Calu3 (cell line): ENCODE measurements at regions not wholly inside any gene's neighbourhood (a gene's known extent, or its start where the extent isn't known, plus 50 kb on each side); places are given as distances from the start of the nearest gene placed in this dataset.

Experiments used
- BruUV-seq: library from RNA; stranded (reverse); fragments of 400-500 nt; replicated peaks from 2 replicates; lab custom pipeline; 2021; lab: Mats Ljungman, UMichigan
- CTCF ChIA-PET: fragments of 300-600 bp; sonication (Branson Sonifier 250); formaldehyde crosslinking; loops from one replicate; lab custom pipeline; 2022; ENCODE audit warnings: antibody characterized with exemption; lab: Charles Lee
- DNase-seq: peaks from one replicate; pipeline ENCODE4 v3.0.0; 2022
- H3K27ac Mint-ChIP-seq: one replicate; pipeline ENCODE4 v1.8.0; 2022; ENCODE audit warnings: mixed read lengths; ENCODE audit not compliant: unreplicated experiment
- H3K27me3 Mint-ChIP-seq: one replicate; pipeline ENCODE4 v1.8.0; 2022; ENCODE audit warnings: mixed read lengths; ENCODE audit not compliant: unreplicated experiment
- H3K36me3 Mint-ChIP-seq: one replicate; pipeline ENCODE4 v1.8.0; 2022; ENCODE audit warnings: mild to moderate bottlenecking, moderate library complexity, mixed read lengths; ENCODE audit not compliant: insufficient read depth, unreplicated experiment
- H3K4me1 Mint-ChIP-seq: one replicate; pipeline ENCODE4 v1.8.0; 2022; ENCODE audit warnings: mild to moderate bottlenecking, low read depth, mixed read lengths; ENCODE audit not compliant: unreplicated experiment
- H3K4me3 Mint-ChIP-seq: one replicate; pipeline ENCODE4 v1.8.0; 2022; ENCODE audit warnings: mild to moderate bottlenecking, low read depth, moderate library complexity, mixed read lengths; ENCODE audit not compliant: unreplicated experiment
- H3K9me3 Mint-ChIP-seq: one replicate; pipeline ENCODE4 v1.8.0; 2022; ENCODE audit warnings: low read depth, mixed read lengths; ENCODE audit not compliant: unreplicated experiment
- intact Hi-C: fragments of 100-400 bp; cut with micrococcal nuclease; formaldehyde crosslinking; loops from one replicate; pipeline ENCODE4 v1.10.0; 2022; ENCODE audit not compliant: unreplicated experiment
- TF ChIP-seq, protein P1 (sequence below): fragments of 200-600 bp; IDR thresholded peaks from one replicate; pipeline ENCODE4 v1.8.0; 2022; ENCODE audit warnings: antibody characterized with exemption; ENCODE audit not compliant: unreplicated experiment

DNA sequence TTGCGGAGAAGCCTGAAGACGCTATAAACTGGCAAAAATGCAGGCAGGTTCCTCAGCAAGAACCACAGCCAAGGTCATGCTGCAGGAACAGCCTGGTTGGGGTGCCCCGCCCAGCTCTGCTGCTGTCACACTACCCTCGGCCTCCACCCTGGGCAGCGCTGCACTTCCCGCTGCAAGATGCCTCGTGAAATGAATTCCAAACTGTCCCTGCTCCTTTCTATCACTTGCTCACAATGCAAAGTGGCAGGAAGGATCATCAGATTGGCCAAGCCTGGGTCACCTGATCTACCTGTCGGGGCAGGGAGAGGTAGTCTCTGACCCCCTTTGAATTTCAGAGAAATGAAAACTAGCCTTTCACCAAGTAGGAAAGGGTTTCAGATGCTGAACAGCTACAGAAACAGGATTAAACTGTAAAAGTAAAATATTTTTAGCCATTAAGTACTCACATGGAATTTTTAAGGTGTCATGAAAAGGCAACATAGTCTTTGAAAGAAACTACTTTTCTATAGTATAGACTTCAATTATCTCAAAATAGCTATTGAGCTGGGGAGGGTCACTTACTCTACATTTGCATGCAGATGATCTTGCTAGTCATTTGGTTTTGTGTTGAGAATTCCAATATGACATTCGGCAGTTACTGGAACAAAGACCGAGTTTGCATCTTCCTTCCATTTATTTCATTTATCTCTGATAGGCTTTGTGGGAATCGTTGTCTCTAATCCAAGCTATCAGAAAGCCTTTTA, 236.4 kb upstream of the ASCC3 start:
- CTCF ChIA-PET: no interaction called here
- Mint-ChIP-seq H3K9me3 (no peaks in the 10 kb centered on the region), H3K27ac (no peak overlapping the region), H3K4me3 (no peak overlapping the region), H3K36me3 (no peaks in the 10 kb centered on the region), H3K4me1 (no peaks in the 10 kb centered on the region), H3K27me3 (no peaks in the 10 kb centered on the region)
- BruUV-seq: no TSS peak
- peak; percentile 18 for DNase-seq
- intact Hi-C loops: loop anchor here (10.0 kb wide), 2 partner anchors 343 to 1497 kb away; no protein-coding TSS in a partner anchor
- TF ChIP-seq, protein P1, sequence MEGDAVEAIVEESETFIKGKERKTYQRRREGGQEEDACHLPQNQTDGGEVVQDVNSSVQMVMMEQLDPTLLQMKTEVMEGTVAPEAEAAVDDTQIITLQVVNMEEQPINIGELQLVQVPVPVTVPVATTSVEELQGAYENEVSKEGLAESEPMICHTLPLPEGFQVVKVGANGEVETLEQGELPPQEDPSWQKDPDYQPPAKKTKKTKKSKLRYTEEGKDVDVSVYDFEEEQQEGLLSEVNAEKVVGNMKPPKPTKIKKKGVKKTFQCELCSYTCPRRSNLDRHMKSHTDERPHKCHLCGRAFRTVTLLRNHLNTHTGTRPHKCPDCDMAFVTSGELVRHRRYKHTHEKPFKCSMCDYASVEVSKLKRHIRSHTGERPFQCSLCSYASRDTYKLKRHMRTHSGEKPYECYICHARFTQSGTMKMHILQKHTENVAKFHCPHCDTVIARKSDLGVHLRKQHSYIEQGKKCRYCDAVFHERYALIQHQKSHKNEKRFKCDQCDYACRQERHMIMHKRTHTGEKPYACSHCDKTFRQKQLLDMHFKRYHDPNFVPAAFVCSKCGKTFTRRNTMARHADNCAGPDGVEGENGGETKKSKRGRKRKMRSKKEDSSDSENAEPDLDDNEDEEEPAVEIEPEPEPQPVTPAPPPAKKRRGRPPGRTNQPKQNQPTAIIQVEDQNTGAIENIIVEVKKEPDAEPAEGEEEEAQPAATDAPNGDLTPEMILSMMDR: no peak

DNA sequence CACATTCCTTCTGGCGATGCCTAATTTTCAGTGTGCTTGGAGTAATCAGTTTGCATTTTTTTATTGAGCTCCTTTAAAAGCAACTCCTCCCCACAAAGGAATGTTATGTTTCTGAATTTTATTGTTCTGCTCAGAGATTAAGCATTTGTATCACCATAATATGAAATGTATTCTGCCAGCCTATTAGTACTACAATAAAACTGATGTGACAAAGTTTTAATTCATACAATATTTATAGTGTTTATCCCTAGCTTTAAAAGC, 236.9 kb upstream of the ASCC3 start:
- H3K27me3 Mint-ChIP-seq: no peaks in the 10 kb centered on the region
- TF ChIP-seq, protein P1: no peak
- no peaks in the 10 kb centered on the region for H3K9me3 Mint-ChIP-seq
- intact Hi-C loops: loop anchor here (10.0 kb wide), 2 partner anchors 343 to 1497 kb away; no protein-coding TSS in a partner anchor
- no peak for DNase-seq
- no TSS peak for BruUV-seq
- no peaks in the 10 kb centered on the region for H3K36me3 Mint-ChIP-seq
- H3K27ac Mint-ChIP-seq: no peak overlapping the region
- no peaks in the 10 kb centered on the region for H3K4me1 Mint-ChIP-seq
- CTCF ChIA-PET: no interaction called here
- no peak overlapping the region for H3K4me3 Mint-ChIP-seq

DNA sequence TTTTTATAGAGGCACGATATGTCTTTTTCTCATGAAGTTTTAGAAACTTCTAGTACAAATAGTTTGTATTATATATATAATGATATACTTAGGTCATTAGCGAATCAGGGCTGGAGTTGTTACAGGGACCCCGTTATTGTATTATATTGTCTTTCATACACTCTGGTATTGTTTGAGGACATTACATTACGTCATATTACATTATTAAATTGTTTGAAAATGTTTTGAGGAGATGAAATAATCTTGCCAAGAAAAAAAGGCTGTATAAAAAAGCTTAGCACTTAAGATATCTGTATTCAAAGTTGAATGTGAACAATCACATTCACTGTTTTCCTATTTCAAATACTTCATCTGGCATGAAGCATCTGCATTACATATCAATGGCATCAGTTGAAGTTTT, 239.6 kb upstream of the ASCC3 start:
- Mint-ChIP-seq H3K4me1 (no peaks in the 10 kb centered on the region), H3K9me3 (no peaks in the 10 kb centered on the region), H3K4me3 (no peak overlapping the region), H3K27me3 (no peaks in the 10 kb centered on the region), H3K27ac (no peak overlapping the region), H3K36me3 (no peaks in the 10 kb centered on the region)
- CTCF ChIA-PET: no interaction called here
- intact Hi-C loops: no loop called here
- TF ChIP-seq, protein P1: no peak
- no TSS peak for BruUV-seq
- DNase-seq: no peak

DNA sequence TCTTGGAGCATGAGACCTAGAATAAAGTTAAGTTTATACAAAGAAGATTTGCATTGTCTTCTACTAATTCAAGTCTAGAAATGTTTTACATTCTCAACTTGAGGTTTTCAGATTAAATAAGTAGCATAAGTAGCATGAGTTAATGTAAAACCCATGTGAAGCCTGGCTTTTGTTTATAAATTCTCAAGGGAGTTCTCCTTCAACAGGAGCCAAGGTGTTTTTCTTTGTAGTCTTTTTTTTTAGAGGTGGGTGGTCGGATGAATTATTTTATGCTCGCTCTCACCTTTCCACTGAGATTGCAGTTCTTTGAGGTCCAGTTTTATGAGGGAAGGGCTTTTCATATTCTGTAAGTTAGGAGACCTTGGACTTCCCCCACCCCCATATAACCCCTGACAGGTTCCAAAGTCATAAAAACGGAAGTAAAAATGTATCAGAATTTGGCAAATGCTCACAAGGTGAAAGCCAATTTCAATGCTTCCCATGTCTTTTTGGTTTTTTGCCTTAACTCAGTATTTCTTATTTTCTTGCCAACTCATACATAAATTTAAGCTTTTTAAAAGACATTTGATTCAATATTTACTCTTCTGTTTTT, 244.3 kb upstream of the ASCC3 start:
- H3K4me3 Mint-ChIP-seq: no peak overlapping the region
- intact Hi-C loops: no loop called here
- CTCF ChIA-PET: no interaction called here
- no peak for DNase-seq
- no peaks in the 10 kb centered on the region for H3K27me3 Mint-ChIP-seq
- H3K4me1 Mint-ChIP-seq: no peaks in the 10 kb centered on the region
- no TSS peak for BruUV-seq
- H3K36me3 Mint-ChIP-seq: no peaks in the 10 kb centered on the region
- TF ChIP-seq, protein P1: no peak
- H3K27ac Mint-ChIP-seq: no peak overlapping the region
- no peaks in the 10 kb centered on the region for H3K9me3 Mint-ChIP-seq
